ENCODE measurements at regions not wholly inside any gene's neighbourhood (a gene's known extent, or its start where the extent isn't known, plus 50 kb on each side); places are given as distances from the start of the nearest gene placed in this dataset.

GRCh38 chr2:129233751-129234406 is 745.6 kb upstream of the RAB6C start:
- DNase-seq: peak in 1 of 4 experiments; percentile 7

DNA sequence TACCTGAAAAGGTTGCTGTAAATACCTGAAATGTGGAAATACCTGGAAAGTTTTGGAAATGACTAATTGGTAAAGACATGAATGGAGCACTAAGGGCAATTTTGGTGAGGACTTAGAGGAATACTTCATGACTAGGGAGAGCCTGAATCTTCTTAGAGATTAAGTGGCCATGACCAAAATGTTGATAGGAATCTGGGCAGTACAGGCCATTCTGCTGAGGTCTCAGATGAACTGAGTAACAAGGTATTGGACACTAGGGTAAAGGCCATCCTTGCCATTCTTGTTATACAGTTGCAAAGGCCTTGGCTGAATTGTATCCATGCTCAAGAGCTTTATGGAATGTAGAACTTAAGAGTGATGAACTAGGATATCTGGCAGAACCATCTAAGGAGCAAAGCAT is 742.9 kb upstream of the RAB6C start:
- no peak for DNase-seq

DNA sequence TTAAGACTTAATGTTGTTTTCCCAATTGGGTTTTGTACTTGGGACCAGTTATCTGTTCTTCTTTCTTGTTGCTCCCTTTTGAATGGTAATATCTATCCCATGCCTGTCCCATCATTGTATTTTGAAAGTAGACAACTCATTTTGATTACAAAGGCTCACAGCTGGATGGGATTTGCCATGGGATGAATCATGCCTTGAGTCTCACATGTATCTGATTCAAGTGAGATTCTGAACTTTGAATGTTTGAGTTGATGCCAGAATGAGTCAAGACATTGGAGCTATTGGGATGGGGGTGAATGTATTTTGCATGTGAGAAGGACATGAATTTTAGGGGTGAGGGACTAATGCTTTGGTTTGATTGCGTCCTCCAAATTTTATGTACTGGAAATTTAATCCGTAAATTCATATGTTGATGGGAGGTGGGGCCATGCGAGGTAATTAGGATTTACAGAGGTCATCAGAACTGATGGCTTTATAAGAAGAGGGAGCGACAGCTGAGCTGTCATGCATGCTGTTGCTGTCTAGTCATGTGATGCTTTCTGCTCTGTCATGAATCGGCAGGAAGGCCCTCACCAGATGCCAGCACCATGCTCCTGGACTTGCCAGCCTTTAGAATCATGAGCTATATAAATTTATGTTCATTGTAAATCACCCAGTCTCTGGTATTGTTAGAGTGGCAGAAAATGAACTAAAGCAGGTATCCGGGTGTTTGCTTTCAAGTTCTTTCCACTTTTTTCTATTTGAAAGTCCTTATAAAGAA is 741.3 kb upstream of the RAB6C start:
- no peak for DNase-seq

GRCh38 chr2:129239141-129239540 is 740.3 kb upstream of the RAB6C start:
- no peak for DNase-seq

DNA sequence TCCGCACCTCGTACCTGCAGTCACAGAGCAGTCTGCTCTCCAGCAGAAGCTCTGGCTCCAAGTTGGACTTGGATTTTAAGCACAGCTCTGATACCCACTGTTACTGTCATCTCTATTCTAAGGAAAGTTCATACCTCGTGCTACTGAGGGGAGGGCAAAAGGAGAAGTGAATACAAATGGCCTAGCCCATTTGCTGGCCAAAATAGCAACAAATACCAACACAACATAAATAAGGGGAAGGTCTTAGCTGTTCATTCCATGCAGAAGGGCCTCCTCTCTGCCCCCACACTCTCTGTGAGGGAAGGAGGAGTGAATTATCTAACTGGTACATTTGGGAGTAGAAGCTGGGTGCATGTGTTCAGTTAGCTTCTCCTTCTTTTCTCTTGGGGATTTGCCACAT is 739.4 kb upstream of the RAB6C start:
- DNase-seq: peak in 1 of 4 experiments; percentile 6

- DNase-seq: no peak
Observed at GRCh38 chr2:129242269-129242668, 737.2 kb upstream of the RAB6C start.

DNA sequence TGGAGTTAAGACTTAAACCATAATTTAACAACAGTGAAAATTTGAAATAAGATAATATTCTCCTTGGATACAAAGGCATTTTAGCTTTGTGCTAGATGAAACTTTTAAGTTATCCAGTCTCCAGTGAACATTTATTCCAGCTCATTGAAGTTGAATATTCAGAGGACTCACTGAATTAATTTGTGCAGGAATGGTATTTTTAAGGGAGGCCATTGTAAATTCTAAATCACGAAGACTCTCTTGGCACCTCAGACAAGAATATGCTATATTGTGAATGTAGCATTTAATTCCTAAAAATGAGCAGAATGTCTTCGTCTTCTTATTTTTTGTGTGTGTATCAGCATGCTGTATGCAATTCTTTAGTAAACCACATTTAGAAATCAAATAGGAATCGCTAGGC is 731.7 kb upstream of the RAB6C start:
- DNase-seq: no peak

GRCh38 chr2:129248198-129248597 is 731.3 kb upstream of the RAB6C start:
- no peak for DNase-seq

DNA sequence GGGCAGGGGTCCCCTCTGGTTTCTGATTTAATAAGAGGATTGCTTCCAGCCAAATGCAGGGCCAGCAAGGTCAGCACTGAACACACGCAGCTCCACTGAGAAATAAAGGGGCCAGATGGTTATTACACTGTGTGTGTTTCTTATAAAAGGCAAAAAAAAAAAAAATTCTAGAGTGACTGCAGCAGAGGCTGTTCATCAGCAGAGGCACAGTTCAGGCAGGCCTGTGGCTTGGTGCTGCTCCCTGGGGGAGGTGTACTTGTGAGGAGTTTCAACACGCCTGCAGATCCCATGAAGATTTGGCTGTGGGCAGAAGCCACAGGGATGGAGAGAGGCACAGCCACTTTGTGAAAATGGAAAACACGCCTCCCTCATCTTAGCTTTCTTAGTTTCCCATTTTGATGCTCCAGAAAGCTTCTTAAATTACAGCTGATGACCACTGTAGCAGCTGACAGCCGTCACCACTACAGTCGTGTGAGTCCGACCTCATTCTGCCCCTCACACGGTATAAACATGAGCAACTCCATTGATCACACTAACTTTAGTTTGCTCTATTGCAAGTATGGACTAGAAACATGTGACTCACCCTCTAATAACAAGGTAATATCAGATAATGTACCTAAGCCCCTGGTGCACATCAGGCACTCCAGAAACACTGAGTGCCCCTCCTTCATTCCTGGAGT is 726.5 kb upstream of the RAB6C start:
- no peak for DNase-seq

- peak; percentile 1 to 23 (median 13) for DNase-seq
Observed at GRCh38 chr2:129253461-129253812, 726.0 kb upstream of the RAB6C start.

GRCh38 chr2:129254718-129255117 is 724.7 kb upstream of the RAB6C start:
- DNase-seq: no peak

DNA sequence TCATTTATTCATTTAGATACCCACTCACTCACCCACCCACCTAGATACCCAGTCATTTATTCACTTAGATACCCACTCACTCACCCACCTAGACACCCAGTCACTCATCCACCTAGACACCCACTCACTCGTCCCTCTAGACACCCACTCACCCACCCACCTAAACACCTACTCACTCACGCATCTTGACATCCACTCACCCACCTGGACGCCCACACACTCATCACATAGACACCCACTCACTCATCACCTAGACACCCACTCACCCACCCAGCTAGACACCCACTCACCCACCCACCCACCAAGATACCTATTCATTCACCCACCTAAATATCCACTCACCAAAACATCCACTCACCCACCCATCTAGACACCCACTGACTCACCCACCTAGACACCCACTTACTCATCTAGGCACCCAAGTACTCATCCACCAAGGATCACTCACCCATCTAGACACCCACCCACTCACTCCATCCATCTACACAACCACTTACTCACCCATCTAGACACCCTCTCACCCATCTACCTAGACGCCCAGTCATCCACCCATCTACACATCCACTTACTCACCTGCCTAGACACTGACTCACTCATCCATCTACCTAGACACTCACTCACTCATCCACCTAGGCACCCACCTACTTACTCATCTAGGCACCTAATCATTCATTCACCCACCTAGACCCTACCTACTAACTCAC is 723.7 kb upstream of the RAB6C start:
- no peak for DNase-seq

GRCh38 chr2:129256642-129257041 is 722.8 kb upstream of the RAB6C start:
- DNase-seq: no peak

GRCh38 chr2:129262934-129263333 is 716.5 kb upstream of the RAB6C start:
- no peak for DNase-seq

- no peak for DNase-seq
Observed at GRCh38 chr2:129263939-129264338, 715.5 kb upstream of the RAB6C start.

- DNase-seq: no peak
Observed at GRCh38 chr2:129267559-129267958, 711.9 kb upstream of the RAB6C start.

- DNase-seq: no peak
Observed at GRCh38 chr2:129273266-129274037, 706.0 kb upstream of the RAB6C start.

GRCh38 chr2:129274038-129274415 is 705.4 kb upstream of the RAB6C start:
- no peak for DNase-seq

DNA sequence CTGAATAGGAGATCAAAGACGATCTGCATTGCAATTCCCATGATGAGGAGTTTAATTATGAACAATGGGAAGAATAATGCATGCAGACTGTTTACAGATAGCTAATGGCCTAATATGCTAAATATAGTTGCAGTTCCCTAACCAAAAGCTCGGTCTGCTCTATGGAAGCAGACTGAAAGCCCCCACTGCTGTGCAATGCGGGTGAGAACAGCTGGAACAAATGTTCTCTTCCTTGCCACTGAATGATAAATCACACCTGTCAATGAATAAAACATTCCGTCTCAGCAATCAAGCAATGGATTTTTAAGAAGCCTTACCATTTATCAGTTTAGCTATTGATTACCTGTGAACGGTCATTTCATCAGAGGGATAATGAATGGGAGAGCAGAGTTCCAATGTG is 704.5 kb upstream of the RAB6C start:
- DNase-seq: no peak

GRCh38 chr2:129275706-129276105 is 703.8 kb upstream of the RAB6C start:
- DNase-seq: no peak

- DNase-seq: no peak
Observed at GRCh38 chr2:129276978-129277584, 702.4 kb upstream of the RAB6C start.

GRCh38 chr2:129277585-129277981 is 701.9 kb upstream of the RAB6C start:
- DNase-seq: no peak
